ENCODE measurements at regions not wholly inside any gene's neighbourhood (a gene's known extent, or its start where the extent isn't known, plus 50 kb on each side); places are given as distances from the start of the nearest gene placed in this dataset.

- no peak for TF ChIP-seq CTCF (IDR thresholded peaks at IDR 0.05)
- Mint-ChIP-seq H3K9me3 (ENCODE audit: low read depth) (peaks cover 7% of the 10 kb centered on the region), H3K27me3 (ENCODE audit: low read depth) (peaks cover 9% of the 10 kb centered on the region), H3K4me3 (ENCODE audit: unreplicated experiment) (no peak overlapping the region), H3K27ac (ENCODE audit: unreplicated experiment) (no peak overlapping the region), H3K4me1 (ENCODE audit: low read depth) (peaks cover 9% of the 10 kb centered on the region), H3K36me3 (ENCODE audit: low read depth) (peaks cover 4% of the 10 kb centered on the region)
- no peak for DNase-seq (ENCODE audit: low spot score)
Observed at GRCh38 chr10:78685466-78686103, 383.2 kb upstream of the ZMIZ1 start.

GRCh38 chr10:78686444-78687060 lies 382.2 kb upstream of the ZMIZ1 start:
- H3K4me3 Mint-ChIP-seq (ENCODE audit: unreplicated experiment) = no peak overlapping the region
- no peak for DNase-seq (ENCODE audit: low spot score)
- TF ChIP-seq CTCF (IDR thresholded peaks at IDR 0.05) = no peak
- H3K4me1 Mint-ChIP-seq (ENCODE audit: low read depth) = peaks cover 9% of the 10 kb centered on the region
- peaks cover 4% of the 10 kb centered on the region for H3K27me3 Mint-ChIP-seq (ENCODE audit: low read depth)
- no peaks in the 10 kb centered on the region for H3K9me3 Mint-ChIP-seq (ENCODE audit: low read depth)
- H3K36me3 Mint-ChIP-seq (ENCODE audit: low read depth) = peaks cover 1% of the 10 kb centered on the region
- no peak overlapping the region for H3K27ac Mint-ChIP-seq (ENCODE audit: unreplicated experiment)

- peaks cover 1% of the 10 kb centered on the region for H3K36me3 Mint-ChIP-seq (ENCODE audit: low read depth)
- peaks cover 4% of the 10 kb centered on the region for H3K27me3 Mint-ChIP-seq (ENCODE audit: low read depth)
- H3K27ac Mint-ChIP-seq (ENCODE audit: unreplicated experiment) = no peak overlapping the region
- no peaks in the 10 kb centered on the region for H3K9me3 Mint-ChIP-seq (ENCODE audit: low read depth)
- no peak for DNase-seq (ENCODE audit: low spot score)
- no peak for TF ChIP-seq CTCF (IDR thresholded peaks at IDR 0.05)
- no peak overlapping the region for H3K4me3 Mint-ChIP-seq (ENCODE audit: unreplicated experiment)
- H3K4me1 Mint-ChIP-seq (ENCODE audit: low read depth) = peaks cover 9% of the 10 kb centered on the region
Observed at GRCh38 chr10:78687626-78688025, 381.1 kb upstream of the ZMIZ1 start.

- no peak overlapping the region for H3K4me3 Mint-ChIP-seq (ENCODE audit: unreplicated experiment)
- H3K4me1 Mint-ChIP-seq (ENCODE audit: low read depth) = peaks cover 9% of the 10 kb centered on the region
- no peak for DNase-seq (ENCODE audit: low spot score)
- H3K27me3 Mint-ChIP-seq (ENCODE audit: low read depth) = peaks cover 4% of the 10 kb centered on the region
- no peak overlapping the region for H3K27ac Mint-ChIP-seq (ENCODE audit: unreplicated experiment)
- TF ChIP-seq CTCF (IDR thresholded peaks at IDR 0.05) = no peak
- no peaks in the 10 kb centered on the region for H3K36me3 Mint-ChIP-seq (ENCODE audit: low read depth)
- H3K9me3 Mint-ChIP-seq (ENCODE audit: low read depth) = no peaks in the 10 kb centered on the region
Observed at GRCh38 chr10:78688230-78688900, 380.4 kb upstream of the ZMIZ1 start.

GRCh38 chr10:78688901-78689583 lies 379.7 kb upstream of the ZMIZ1 start:
- no peak overlapping the region for H3K4me3 Mint-ChIP-seq (ENCODE audit: unreplicated experiment)
- H3K27me3 Mint-ChIP-seq (ENCODE audit: low read depth) = peaks cover 2% of the 10 kb centered on the region
- no peak overlapping the region for H3K27ac Mint-ChIP-seq (ENCODE audit: unreplicated experiment)
- no peak for TF ChIP-seq CTCF (IDR thresholded peaks at IDR 0.05)
- peaks cover 9% of the 10 kb centered on the region for H3K4me1 Mint-ChIP-seq (ENCODE audit: low read depth)
- DNase-seq (ENCODE audit: low spot score) = no peak
- H3K36me3 Mint-ChIP-seq (ENCODE audit: low read depth) = no peaks in the 10 kb centered on the region
- no peaks in the 10 kb centered on the region for H3K9me3 Mint-ChIP-seq (ENCODE audit: low read depth)
